GM18505 (cell line): ENCODE measurements at regions not wholly inside any gene's neighbourhood (a gene's known extent, or its start where the extent isn't known, plus 50 kb on each side); places are given as distances from the start of the nearest gene placed in this dataset.

Experiments used
- ATAC-seq: cut with Tn5 transposase; IDR thresholded peaks from one replicate; pipeline ENCODE4 v1.9.1; 2021; ENCODE audit not compliant: unreplicated experiment
- POLR2A ChIP-seq: IDR thresholded peaks from 4 replicates; pipeline ENCODE4 v1.6.1; 2011; ENCODE audit warnings: borderline replicate concordance; ENCODE audit not compliant: insufficient read depth, insufficient read length; ENCODE audit errors: extremely low read depth

GRCh38 chr13:105569816-105570215 lies 965.6 kb downstream of the EFNB2 start:
- TF ChIP-seq POLR2A, result no peak
- no peak for ATAC-seq

- no peak for ATAC-seq
- TF ChIP-seq POLR2A, result no peak
These were observed 967.4 kb downstream of the EFNB2 start for GRCh38 chr13:105567951-105568525.

GRCh38 chr13:105565136-105565727 lies 970.2 kb downstream of the EFNB2 start:
- TF ChIP-seq POLR2A, result no peak

GRCh38 chr13:105552078-105552477 lies 983.4 kb downstream of the EFNB2 start:
- TF ChIP-seq POLR2A, result no peak
- no peak for ATAC-seq

More at GRCh38 chr13:105565136-105565727, 970.2 kb downstream of the EFNB2 start:
- no peak for ATAC-seq

GRCh38 chr13:105547851-105548250 lies 987.6 kb downstream of the EFNB2 start:
- TF ChIP-seq POLR2A, result no peak
- ATAC-seq, result no peak

- ATAC-seq, result no peak
- TF ChIP-seq POLR2A, result no peak
These were observed 989.7 kb downstream of the EFNB2 start for GRCh38 chr13:105545811-105546210.

GRCh38 chr13:105543742-105544141 lies 991.7 kb downstream of the EFNB2 start:
- no peak for TF ChIP-seq POLR2A
- ATAC-seq, result no peak

GRCh38 chr13:105541565-105541964 lies 993.9 kb downstream of the EFNB2 start:
- no peak for ATAC-seq
- no peak for TF ChIP-seq POLR2A

GRCh38 chr13:105538346-105538745 lies 997.1 kb downstream of the EFNB2 start:
- TF ChIP-seq POLR2A, result no peak
- ATAC-seq, result no peak

- TF ChIP-seq POLR2A, result no peak
- ATAC-seq, result no peak
These were observed 998.3 kb downstream of the EFNB2 start for GRCh38 chr13:105537113-105537512.

GRCh38 chr13:105530468-105530867 lies 1005.0 kb downstream of the EFNB2 start:
- TF ChIP-seq POLR2A, result no peak
- ATAC-seq, result no peak

- ATAC-seq, result no peak
- TF ChIP-seq POLR2A, result no peak
These were observed 1008.3 kb downstream of the EFNB2 start for GRCh38 chr13:105527127-105527526.

- ATAC-seq, result no peak
- TF ChIP-seq POLR2A, result no peak
These were observed 1015.7 kb downstream of the EFNB2 start for GRCh38 chr13:105519771-105520170.

GRCh38 chr13:105518086-105518485 lies 1017.4 kb downstream of the EFNB2 start:
- TF ChIP-seq POLR2A, result no peak
- no peak for ATAC-seq
